ENCODE measurements at regions not wholly inside any gene's neighbourhood (a gene's known extent, or its start where the extent isn't known, plus 50 kb on each side); places are given as distances from the start of the nearest gene placed in this dataset.

DNA sequence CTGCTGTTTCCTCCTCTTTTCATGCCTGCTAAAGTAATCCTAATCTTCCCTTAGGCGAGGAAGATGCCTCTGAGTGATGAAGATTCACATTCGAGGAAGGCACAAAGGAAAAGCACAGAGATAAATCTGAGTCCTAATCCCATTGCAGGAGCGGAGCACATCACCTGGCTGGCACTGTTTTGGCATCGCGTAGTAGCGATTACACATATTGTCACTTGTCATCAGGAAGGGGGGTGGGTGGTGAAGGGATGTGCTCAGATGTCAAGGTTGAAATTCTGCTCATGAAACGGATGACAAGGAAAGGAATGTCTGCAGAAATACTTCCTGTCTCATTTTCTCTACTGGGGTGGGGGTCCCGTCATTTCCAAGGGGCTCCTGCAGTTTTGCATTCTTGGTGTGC is 363.1 kb upstream of the EEF2KMT start:
- no peak overlapping the region for H3K4me3 ChIP-seq (replicated peaks in 1 of 2; ENCODE audit: low read depth in 1 of 2, low read length in 2 of 2)
- H3K79me2 ChIP-seq (ENCODE audit: insufficient read depth, low read length) = no peaks in the 10 kb centered on the region
- no peak overlapping the region for H3K27ac ChIP-seq (ENCODE audit: low read depth, low read length)
- TF ChIP-seq, protein P1, sequence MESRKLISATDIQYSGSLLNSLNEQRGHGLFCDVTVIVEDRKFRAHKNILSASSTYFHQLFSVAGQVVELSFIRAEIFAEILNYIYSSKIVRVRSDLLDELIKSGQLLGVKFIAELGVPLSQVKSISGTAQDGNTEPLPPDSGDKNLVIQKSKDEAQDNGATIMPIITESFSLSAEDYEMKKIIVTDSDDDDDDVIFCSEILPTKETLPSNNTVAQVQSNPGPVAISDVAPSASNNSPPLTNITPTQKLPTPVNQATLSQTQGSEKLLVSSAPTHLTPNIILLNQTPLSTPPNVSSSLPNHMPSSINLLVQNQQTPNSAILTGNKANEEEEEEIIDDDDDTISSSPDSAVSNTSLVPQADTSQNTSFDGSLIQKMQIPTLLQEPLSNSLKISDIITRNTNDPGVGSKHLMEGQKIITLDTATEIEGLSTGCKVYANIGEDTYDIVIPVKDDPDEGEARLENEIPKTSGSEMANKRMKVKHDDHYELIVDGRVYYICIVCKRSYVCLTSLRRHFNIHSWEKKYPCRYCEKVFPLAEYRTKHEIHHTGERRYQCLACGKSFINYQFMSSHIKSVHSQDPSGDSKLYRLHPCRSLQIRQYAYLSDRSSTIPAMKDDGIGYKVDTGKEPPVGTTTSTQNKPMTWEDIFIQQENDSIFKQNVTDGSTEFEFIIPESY (IDR thresholded peaks at IDR 0.05; ENCODE audit: extremely low read depth, insufficient replicate concordance, low read length) = no peak
- TF ChIP-seq ZNF274 (IDR thresholded peaks at IDR 0.05; ENCODE audit: low read depth, low read length) (no peak), SIN3A (IDR thresholded peaks at IDR 0.05; ENCODE audit: low read depth) (no peak), YY1 (IDR thresholded peaks at IDR 0.05; ENCODE audit: extremely low read depth, insufficient replicate concordance, low read depth, low read length) (no peak), EGR1 (IDR thresholded peaks at IDR 0.05; ENCODE audit: low read depth) (no peak), POLR2AphosphoS5 (IDR thresholded peaks at IDR 0.05; ENCODE audit: low read depth, low read length) (no peak), POLR2A (IDR thresholded peaks at IDR 0.05; ENCODE audit: borderline replicate concordance, extremely low read depth, insufficient read depth, insufficient read length) (no peak), ZFX (IDR thresholded peaks at IDR 0.05) (no peak), SRF (IDR thresholded peaks at IDR 0.05; ENCODE audit: low read depth) (no peak), FOSL1 (IDR thresholded peaks at IDR 0.05; ENCODE audit: low read depth) (no peak), SP1 (IDR thresholded peaks at IDR 0.05; ENCODE audit: low read depth) (no peak), RAD21 (IDR thresholded peaks at IDR 0.05; ENCODE audit: low read depth) (no peak), EZH2phosphoT487 (IDR thresholded peaks at IDR 0.05; ENCODE audit: borderline replicate concordance) (no peak), CBX3 (IDR thresholded peaks at IDR 0.05; ENCODE audit: low read depth) (no peak), ELF1 (IDR thresholded peaks at IDR 0.05; ENCODE audit: borderline replicate concordance, low read depth) (no peak)
- TF ChIP-seq, protein P2, sequence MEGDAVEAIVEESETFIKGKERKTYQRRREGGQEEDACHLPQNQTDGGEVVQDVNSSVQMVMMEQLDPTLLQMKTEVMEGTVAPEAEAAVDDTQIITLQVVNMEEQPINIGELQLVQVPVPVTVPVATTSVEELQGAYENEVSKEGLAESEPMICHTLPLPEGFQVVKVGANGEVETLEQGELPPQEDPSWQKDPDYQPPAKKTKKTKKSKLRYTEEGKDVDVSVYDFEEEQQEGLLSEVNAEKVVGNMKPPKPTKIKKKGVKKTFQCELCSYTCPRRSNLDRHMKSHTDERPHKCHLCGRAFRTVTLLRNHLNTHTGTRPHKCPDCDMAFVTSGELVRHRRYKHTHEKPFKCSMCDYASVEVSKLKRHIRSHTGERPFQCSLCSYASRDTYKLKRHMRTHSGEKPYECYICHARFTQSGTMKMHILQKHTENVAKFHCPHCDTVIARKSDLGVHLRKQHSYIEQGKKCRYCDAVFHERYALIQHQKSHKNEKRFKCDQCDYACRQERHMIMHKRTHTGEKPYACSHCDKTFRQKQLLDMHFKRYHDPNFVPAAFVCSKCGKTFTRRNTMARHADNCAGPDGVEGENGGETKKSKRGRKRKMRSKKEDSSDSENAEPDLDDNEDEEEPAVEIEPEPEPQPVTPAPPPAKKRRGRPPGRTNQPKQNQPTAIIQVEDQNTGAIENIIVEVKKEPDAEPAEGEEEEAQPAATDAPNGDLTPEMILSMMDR (IDR thresholded peaks at IDR 0.05 in 2 of 3, conservative IDR thresholded peaks at IDR 0.05 in 1 of 3; ENCODE audit: borderline replicate concordance in 1 of 3, insufficient read depth in 1 of 3, low read depth in 2 of 3, low read length in 2 of 3) = no peak
- no peaks in the 10 kb centered on the region for H3K9me3 ChIP-seq (ENCODE audit: control insufficient read depth in 1 of 2, insufficient read depth in 1 of 2, low read depth in 1 of 2, low read length in 2 of 2)
- no peak for ATAC-seq
- POLR2A ChIA-PET = no interaction called here
- H3K4me1 ChIP-seq (ENCODE audit: control insufficient read depth in 1 of 2, insufficient read depth in 2 of 2, low read length in 2 of 2) = no peaks in the 10 kb centered on the region
- DNase-seq (ENCODE audit: low read depth, low spot score) = no peak
- no peak overlapping the region for H3K4me2 ChIP-seq (ENCODE audit: low read length)
- intact Hi-C loops (cut with micrococcal nuclease) = no loop called here
- RAD21 ChIA-PET (ENCODE audit: low non-redundant PET in 1 of 2, low total read pairs in 2 of 2, uncharacterized antibody in 2 of 2, unreplicated experiment in 2 of 2) = no interaction called here
- H3K27me3 ChIP-seq (ENCODE audit: insufficient read depth, low read length) = peaks cover 10% of the 10 kb centered on the region; the same call in 1 of the 2 replicates
- CTCF ChIA-PET = no interaction called here
- no peak overlapping the region for H2AFZ ChIP-seq (ENCODE audit: low read depth, low read length, poor library complexity, severe bottlenecking)
- no peaks in the 10 kb centered on the region for H3K36me3 ChIP-seq (ENCODE audit: control insufficient read depth in 1 of 2, insufficient read depth in 2 of 2, low read length in 2 of 2)
- H4K20me1 ChIP-seq (ENCODE audit: insufficient read depth) = no peaks in the 10 kb centered on the region
- H3K9ac ChIP-seq (ENCODE audit: low read length) = no peak overlapping the region
- H3K9me2 ChIP-seq (ENCODE audit: insufficient read depth) = no peaks in the 10 kb centered on the region
- no TSS peak for BruUV-seq (replicated peaks)
